Right atrium auricular region (tissue), 2 donors: ENCODE measurements at regions not wholly inside any gene's neighbourhood (a gene's known extent, or its start where the extent isn't known, plus 50 kb on each side); places are given as distances from the start of the nearest gene placed in this dataset.
"Not testable (repeated sequence)": the region's sequence is repeated elsewhere in the genome, so short reads cannot be mapped to it uniquely, and the experiment has no call there.

Experiments
- DNase-seq: peaks from one replicate; pipeline ENCODE4 v3.0.0-alpha.2; 2019; ENCODE audit warnings: low spot score
- H3K27ac ChIP-seq, 2 donors: fragments of 200-600 bp; sonication (generic); 1 replicate in 1 of 2; 2 replicates in 1 of 2; pipeline ENCODE4 v1.5.1; 2016 to 2019
- H3K27me3 ChIP-seq, 2 donors: fragments of 200-600 bp; sonication (generic); one replicate each; pipeline versions ENCODE4 v1.5.1 to v1.6.0; 2017 to 2019
- H3K36me3 ChIP-seq: fragments of 200-600 bp; sonication (generic); one replicate; pipeline ENCODE4 v1.5.1; 2016
- H3K4me1 ChIP-seq, 2 donors: fragments of 200-600 bp; sonication (generic); one replicate each; pipeline versions ENCODE4 v1.5.1 to v1.6.0; 2017 to 2019
- H3K4me3 ChIP-seq, 2 donors: fragments of 200-600 bp; sonication (generic); 1 replicate in 1 of 2; 2 replicates in 1 of 2; pipeline ENCODE4 v1.5.1; 2017 to 2019; ENCODE audit warnings: mild to moderate bottlenecking in 1 of 2, moderate library complexity in 1 of 2
- H3K9me3 ChIP-seq, 2 donors: fragments of 200-600 bp; sonication (generic); one replicate each; pipeline ENCODE4 v1.5.1; 2019
- CTCF ChIP-seq, 2 donors: fragments of 200-600 bp; sonication (generic); IDR thresholded peaks; one replicate each; pipeline ENCODE4 v1.5.1; 2019; ENCODE audit warnings: antibody characterized with exemption in 2 of 2

GRCh38 chrX:142327182-142327581, 122.1 kb upstream of the MAGEC2 start:
- H3K9me3 ChIP-seq: no peaks in the 10 kb centered on the region
- H3K4me1 ChIP-seq: no peaks in the 10 kb centered on the region
- H3K4me3 ChIP-seq: no peak overlapping the region
- H3K27me3 ChIP-seq: no peaks in the 10 kb centered on the region
- no peak overlapping the region for H3K27ac ChIP-seq
- no peak for DNase-seq
- TF ChIP-seq CTCF (IDR thresholded peaks at IDR 0.05): no peak
- H3K36me3 ChIP-seq: no peaks in the 10 kb centered on the region

GRCh38 chrX:142312591-142312990, 107.5 kb upstream of the MAGEC2 start:
- DNase-seq: no peak
- no peak for TF ChIP-seq CTCF (IDR thresholded peaks at IDR 0.05)
- no peaks in the 10 kb centered on the region for H3K4me1 ChIP-seq
- H3K4me3 ChIP-seq: no peak overlapping the region
- H3K9me3 ChIP-seq: no peaks in the 10 kb centered on the region
- H3K27me3 ChIP-seq: no peaks in the 10 kb centered on the region
- no peak overlapping the region for H3K27ac ChIP-seq
- H3K36me3 ChIP-seq: no peaks in the 10 kb centered on the region

GRCh38 chrX:142299406-142299805, 94.3 kb upstream of the MAGEC2 start:
- no peaks in the 10 kb centered on the region for H3K4me1 ChIP-seq
- no peak for TF ChIP-seq CTCF (IDR thresholded peaks at IDR 0.05)
- H3K27me3 ChIP-seq: no peaks in the 10 kb centered on the region
- DNase-seq: no peak
- H3K4me3 ChIP-seq: no peak overlapping the region
- no peaks in the 10 kb centered on the region for H3K36me3 ChIP-seq
- no peaks in the 10 kb centered on the region for H3K9me3 ChIP-seq
- no peak overlapping the region for H3K27ac ChIP-seq

- TF ChIP-seq CTCF (IDR thresholded peaks at IDR 0.05): no peak
Observed at GRCh38 chrX:142296421-142296820, 91.3 kb upstream of the MAGEC2 start.

GRCh38 chrX:142295190-142295589, 90.1 kb upstream of the MAGEC2 start:
- Histone ChIP-seq H3K36me3 (no peaks in the 10 kb centered on the region), H3K4me1 (no peaks in the 10 kb centered on the region), H3K9me3 (no peaks in the 10 kb centered on the region), H3K27ac (no peak overlapping the region), H3K27me3 (no peaks in the 10 kb centered on the region), H3K4me3 (no peak overlapping the region)
- no peak for DNase-seq
- TF ChIP-seq CTCF (IDR thresholded peaks at IDR 0.05): no peak

More at GRCh38 chrX:142296421-142296820, 91.3 kb upstream of the MAGEC2 start:
- H3K4me3 ChIP-seq: no peak overlapping the region
- no peaks in the 10 kb centered on the region for H3K9me3 ChIP-seq
- no peak overlapping the region for H3K27ac ChIP-seq
- no peak for DNase-seq
- no peaks in the 10 kb centered on the region for H3K27me3 ChIP-seq
- H3K36me3 ChIP-seq: no peaks in the 10 kb centered on the region
- no peaks in the 10 kb centered on the region for H3K4me1 ChIP-seq

- not testable (repeated sequence) for H3K9me3 ChIP-seq, H3K36me3 ChIP-seq, H3K4me3 ChIP-seq, DNase-seq, H3K4me1 ChIP-seq, H3K27me3 ChIP-seq, H3K27ac ChIP-seq
Observed at GRCh38 chrX:142270166-142270565, 65.1 kb upstream of the MAGEC2 start.
